22Rv1 (cell line): ENCODE measurements at regions not wholly inside any gene's neighbourhood (a gene's known extent, or its start where the extent isn't known, plus 50 kb on each side); places are given as distances from the start of the nearest gene placed in this dataset.
A peak's percentile ranks its signal among the peaks of the same experiment; 100 is the strongest.

Source experiments
- H3K27ac ChIP-seq: fragments of 450-650 bp; 2 replicates; pipeline ENCODE4 v1.5.1; 2017
- CTCF ChIP-seq: fragments of 450-650 bp; IDR thresholded peaks from 2 replicates; pipeline ENCODE4 v1.5.1; 2017; ENCODE audit warnings: mild to moderate bottlenecking
- ZFX ChIP-seq: fragments of 450-650 bp; IDR thresholded peaks from 2 replicates; pipeline ENCODE4 v1.6.1; 2017; ENCODE audit warnings: antibody characterized with exemption, borderline replicate concordance

- H3K27ac ChIP-seq: no peak overlapping the region
- TF ChIP-seq CTCF: no peak
- no peak for TF ChIP-seq ZFX
Measured at GRCh38 chr5:129378961-129379360, 81.1 kb upstream of the ADAMTS19 start.

GRCh38 chr5:129379406-129379805 lies 80.7 kb upstream of the ADAMTS19 start:
- TF ChIP-seq CTCF: no peak
- no peak for TF ChIP-seq ZFX
- no peak overlapping the region for H3K27ac ChIP-seq

- H3K27ac ChIP-seq: peak overlapping the region; percentile 16
- TF ChIP-seq CTCF (no peak), ZFX (no peak)
Measured at GRCh38 chr5:129382921-129383672, 77.0 kb upstream of the ADAMTS19 start.

- TF ChIP-seq ZFX (no peak), CTCF (no peak)
- no peak overlapping the region for H3K27ac ChIP-seq
Measured at GRCh38 chr5:129384193-129384592, 75.9 kb upstream of the ADAMTS19 start.

GRCh38 chr5:129384736-129385135 lies 75.4 kb upstream of the ADAMTS19 start:
- H3K27ac ChIP-seq: no peak overlapping the region
- TF ChIP-seq CTCF (no peak), ZFX (no peak)

GRCh38 chr5:129387944-129388343 lies 72.2 kb upstream of the ADAMTS19 start:
- TF ChIP-seq ZFX (no peak), CTCF (no peak)
- no peak overlapping the region for H3K27ac ChIP-seq

- no peak overlapping the region for H3K27ac ChIP-seq
- TF ChIP-seq ZFX: no peak
- no peak for TF ChIP-seq CTCF
Measured at GRCh38 chr5:129392681-129393080, 67.4 kb upstream of the ADAMTS19 start.
